ENCODE measurements at regions not wholly inside any gene's neighbourhood (a gene's known extent, or its start where the extent isn't known, plus 50 kb on each side); places are given as distances from the start of the nearest gene placed in this dataset.

GRCh38 chr4:28730304-28730703, 1869.7 kb downstream of the STIM2 start:
- Histone ChIP-seq H3K27me3 (no peaks in the 10 kb centered on the region), H3K4me1 (no peaks in the 10 kb centered on the region), H3K27ac (no peak overlapping the region), H3K4me3 (no peak overlapping the region), H3K9me3 (peaks cover 0 to 3% (median 0%) of the 10 kb centered on the region in 4 donors), H3K36me3 (no peaks in the 10 kb centered on the region)
- DNase-seq, result no peak
- no peak for TF ChIP-seq CTCF (IDR thresholded peaks at IDR 0.05)
- no peak for TF ChIP-seq POLR2A (IDR thresholded peaks at IDR 0.05)

- no peak for DNase-seq
- no peaks in the 10 kb centered on the region for H3K9me3 ChIP-seq
- H3K27ac ChIP-seq, result no peak overlapping the region
- H3K27me3 ChIP-seq, result no peaks in the 10 kb centered on the region
- no peak overlapping the region for H3K4me3 ChIP-seq
- no peaks in the 10 kb centered on the region for H3K36me3 ChIP-seq
- H3K4me1 ChIP-seq, result no peaks in the 10 kb centered on the region
- TF ChIP-seq POLR2A (IDR thresholded peaks at IDR 0.05) (no peak), CTCF (IDR thresholded peaks at IDR 0.05) (no peak)
Measured at GRCh38 chr4:28744066-28744465, 1883.4 kb downstream of the STIM2 start.

GRCh38 chr4:28754376-28754775, 1893.7 kb downstream of the STIM2 start:
- H3K27me3 ChIP-seq, result no peaks in the 10 kb centered on the region
- no peak overlapping the region for H3K4me3 ChIP-seq
- H3K4me1 ChIP-seq, result no peaks in the 10 kb centered on the region
- TF ChIP-seq POLR2A (IDR thresholded peaks at IDR 0.05), result no peak
- no peak for TF ChIP-seq CTCF (IDR thresholded peaks at IDR 0.05)
- no peaks in the 10 kb centered on the region for H3K9me3 ChIP-seq
- H3K36me3 ChIP-seq, result no peaks in the 10 kb centered on the region
- DNase-seq, result no peak
- no peak overlapping the region for H3K27ac ChIP-seq

GRCh38 chr4:28755081-28755480, 1894.4 kb downstream of the STIM2 start:
- TF ChIP-seq CTCF (IDR thresholded peaks at IDR 0.05) (no peak), POLR2A (IDR thresholded peaks at IDR 0.05) (no peak)
- Histone ChIP-seq H3K36me3 (no peaks in the 10 kb centered on the region), H3K27ac (no peak overlapping the region), H3K4me1 (no peaks in the 10 kb centered on the region), H3K4me3 (no peak overlapping the region), H3K27me3 (no peaks in the 10 kb centered on the region), H3K9me3 (no peaks in the 10 kb centered on the region)
- DNase-seq, result no peak

- no peak overlapping the region for H3K27ac ChIP-seq
- H3K9me3 ChIP-seq, result no peaks in the 10 kb centered on the region
- H3K27me3 ChIP-seq, result no peaks in the 10 kb centered on the region
- no peak overlapping the region for H3K4me3 ChIP-seq
- DNase-seq, result no peak
- no peak for TF ChIP-seq POLR2A (IDR thresholded peaks at IDR 0.05)
- TF ChIP-seq CTCF (IDR thresholded peaks at IDR 0.05), result no peak
- no peaks in the 10 kb centered on the region for H3K4me1 ChIP-seq
- H3K36me3 ChIP-seq, result no peaks in the 10 kb centered on the region
Measured at GRCh38 chr4:28759064-28759463, 1898.4 kb downstream of the STIM2 start.

GRCh38 chr4:28760003-28760402, 1899.4 kb downstream of the STIM2 start:
- H3K27me3 ChIP-seq, result no peaks in the 10 kb centered on the region
- H3K4me1 ChIP-seq, result no peaks in the 10 kb centered on the region

More at GRCh38 chr4:28760003-28760402, 1899.4 kb downstream of the STIM2 start:
- Histone ChIP-seq H3K36me3 (no peaks in the 10 kb centered on the region), H3K4me3 (no peak overlapping the region), H3K9me3 (peaks cover 0 to 3% (median 0%) of the 10 kb centered on the region in 4 donors), H3K27ac (no peak overlapping the region)
- TF ChIP-seq CTCF (IDR thresholded peaks at IDR 0.05) (no peak), POLR2A (IDR thresholded peaks at IDR 0.05) (no peak)
- DNase-seq, result no peak
